ENCODE measurements at regions not wholly inside any gene's neighbourhood (a gene's known extent, or its start where the extent isn't known, plus 50 kb on each side); places are given as distances from the start of the nearest gene placed in this dataset.

GRCh38 chrX:26008042-26008441, 130.1 kb upstream of the MAGEB18 start:
- no peak for DNase-seq (ENCODE audit: extremely low read depth, low read depth, low spot score)

GRCh38 chrX:26008691-26009090, 129.5 kb upstream of the MAGEB18 start:
- DNase-seq (ENCODE audit: extremely low read depth, low read depth, low spot score) = no peak

- no peak for DNase-seq (ENCODE audit: extremely low read depth, low read depth, low spot score)
Measured at GRCh38 chrX:26019386-26019785, 118.8 kb upstream of the MAGEB18 start.

- no peak for DNase-seq (ENCODE audit: extremely low read depth, low read depth, low spot score)
Measured at GRCh38 chrX:26026179-26026578, 112.0 kb upstream of the MAGEB18 start.

- DNase-seq (ENCODE audit: extremely low read depth, low read depth, low spot score) = no peak
Measured at GRCh38 chrX:26032111-26032912, 105.8 kb upstream of the MAGEB18 start.

- no peak for DNase-seq (ENCODE audit: extremely low read depth, low read depth, low spot score)
Measured at GRCh38 chrX:26037367-26037766, 100.8 kb upstream of the MAGEB18 start.

- DNase-seq (ENCODE audit: extremely low read depth, low read depth, low spot score) = no peak
Measured at GRCh38 chrX:26050099-26050498, 88.0 kb upstream of the MAGEB18 start.

GRCh38 chrX:26070882-26071281, 67.3 kb upstream of the MAGEB18 start:
- DNase-seq (ENCODE audit: extremely low read depth, low read depth, low spot score) = no peak

GRCh38 chrX:26071618-26072017, 66.5 kb upstream of the MAGEB18 start:
- no peak for DNase-seq (ENCODE audit: extremely low read depth, low read depth, low spot score)

GRCh38 chrX:26083093-26083492, 55.0 kb upstream of the MAGEB18 start:
- no peak for DNase-seq (ENCODE audit: extremely low read depth, low read depth, low spot score)
